GM12878 (cell line): ENCODE measurements at regions not wholly inside any gene's neighbourhood (a gene's known extent, or its start where the extent isn't known, plus 50 kb on each side); places are given as distances from the start of the nearest gene placed in this dataset.

Experiments used
- ATAC-seq: fragments of 200-7000 bp; cut with Tn5 transposase; 3 replicates; pipeline ENCODE4 v1.9.1; 2020; ENCODE audit warnings: mild to moderate bottlenecking, moderate library complexity
- BruUV-seq: library from RNA; stranded (reverse); fragments of 400-500 nt; replicated peaks from 2 replicates; lab custom pipeline; 2021; lab: Mats Ljungman, UMichigan
- CTCF ChIA-PET: fragments of 300-600 bp; sonication (Branson Sonifier 250); formaldehyde crosslinking; extraction: SDS; loops from one replicate; lab custom pipeline; 2021; ENCODE audit warnings: inconsistent platforms; lab: Yijun Ruan, JAX
- POLR2A ChIA-PET: fragments of 350-600 bp; formaldehyde crosslinking; extraction: SDS; loops from one replicate; lab custom pipeline; 2021; ENCODE audit warnings: inconsistent platforms; lab: Charles Lee
- RAD21 ChIA-PET: fragments of 300-600 bp; sonication (Branson Sonifier 250); formaldehyde crosslinking; loops from one replicate; lab custom pipeline; 2023; ENCODE audit warnings: antibody characterized with exemption; ENCODE audit not compliant: unreplicated experiment; lab: Charles Lee
- SMC1A ChIA-PET: fragments of 300-600 bp; sonication (Branson Sonifier 250); formaldehyde crosslinking; loops from one replicate; lab custom pipeline; 2023; ENCODE audit not compliant: unreplicated experiment, uncharacterized antibody; lab: Charles Lee
- DNase-seq: peaks from one replicate; pipeline ENCODE4 v3.0.0-alpha.2; 2011; ENCODE audit warnings: low read depth, low spot score
- FAIRE-seq: peaks from 3 replicates; lab custom pipeline; 2011; peaks lifted over from hg19 to GRCh38; lab: Jason Lieb, UNC
- H2AFZ ChIP-seq: 2 replicates; pipeline ENCODE4 v1.6.0; 2011; ENCODE audit warnings: low read depth, low read length, control low read depth; ENCODE audit not compliant: control insufficient read depth
- H3K27ac ChIP-seq: 2 replicates; pipeline ENCODE4 v1.5.1; 2011; ENCODE audit warnings: control low read depth; ENCODE audit not compliant: control insufficient read depth, insufficient read depth
- H3K27me3 ChIP-seq, 2 experiments: replicated peaks in 1 of 2; 2 replicates each; pipeline versions ENCODE4 v1.6.0 to v1.6.1; 2011; ENCODE audit warnings: low read length in 1 of 2; ENCODE audit not compliant: control insufficient read depth in 2 of 2, insufficient read depth in 2 of 2
- H3K36me3 ChIP-seq, 2 experiments: 2 replicates each; pipeline ENCODE4 v1.5.1; 2011; ENCODE audit warnings: low read length in 1 of 2; ENCODE audit not compliant: control insufficient read depth in 2 of 2, insufficient read depth in 2 of 2
- H3K4me1 ChIP-seq: 2 replicates; pipeline ENCODE4 v1.6.1; 2011; ENCODE audit warnings: mild to moderate bottlenecking, low read length, moderate library complexity, mixed read lengths; ENCODE audit not compliant: control insufficient read depth, insufficient read depth
- H3K4me2 ChIP-seq: 2 replicates; pipeline ENCODE4 v1.6.0; 2011; ENCODE audit warnings: control low read depth; ENCODE audit not compliant: control insufficient read depth, insufficient read depth
- H3K4me3 ChIP-seq: fragments of 200-600 bp; sonication (generic); 2 replicates; pipeline ENCODE4 v1.5.1; 2016
- H3K79me2 ChIP-seq: 2 replicates; pipeline ENCODE4 v1.6.0; 2011; ENCODE audit warnings: low read length; ENCODE audit not compliant: control insufficient read depth, insufficient read depth
- H3K9ac ChIP-seq: 2 replicates; pipeline ENCODE4 v1.8.0; 2011; ENCODE audit warnings: low read length, control low read depth, mixed read lengths; ENCODE audit not compliant: control insufficient read depth, insufficient read depth
- H3K9me3 ChIP-seq: replicated peaks from 3 replicates; pipeline ENCODE4 v1.5.1; 2011; ENCODE audit warnings: mild to moderate bottlenecking, low read length; ENCODE audit not compliant: control insufficient read depth, insufficient read depth
- H4K20me1 ChIP-seq: 2 replicates; pipeline ENCODE4 v1.6.0; 2011; ENCODE audit not compliant: control insufficient read depth, insufficient read depth
- ASH2L ChIP-seq: fragments of 300-600, 200-600 bp; sonication (generic); IDR thresholded peaks from 2 replicates; pipeline ENCODE4 v1.6.1; 2017; ENCODE audit warnings: low read depth, mild to moderate bottlenecking, borderline replicate concordance
- HCFC1 ChIP-seq: fragments of 150-350 bp; IDR thresholded peaks from 2 replicates; pipeline ENCODE4 v1.6.1; 2014; ENCODE audit warnings: low read length
- MLLT1 ChIP-seq: fragments of 450-650 bp; IDR thresholded peaks from 2 replicates; pipeline ENCODE4 v1.6.1; 2016; ENCODE audit warnings: mild to moderate bottlenecking
- MTA2 ChIP-seq: fragments of 450-650 bp; IDR thresholded peaks from 2 replicates; pipeline ENCODE4 v1.6.1; 2016; ENCODE audit warnings: low read depth, mild to moderate bottlenecking, moderate library complexity
- RB1 ChIP-seq: fragments of 450-650 bp; formaldehyde crosslinking; IDR thresholded peaks from 2 replicates; pipeline ENCODE4 v1.6.1; 2017; ENCODE audit warnings: mild to moderate bottlenecking, borderline replicate concordance
- SREBF1 ChIP-seq: IDR thresholded peaks from 2 replicates; pipeline ENCODE4 v1.6.1; 2012; ENCODE audit warnings: mild to moderate bottlenecking, low read length
- ZBTB40 ChIP-seq: fragments of 450-650 bp; IDR thresholded peaks from 2 replicates; pipeline ENCODE4 v1.6.1; 2016; ENCODE audit warnings: mild to moderate bottlenecking, moderate library complexity, borderline replicate concordance
- WGBS: methylation state at CpG from one replicate; pipeline ENCODE4 v1.1.6; 2016; ENCODE audit warnings: low lambda C conversion rate; ENCODE audit not compliant: insufficient replicate concordance, insufficient coverage; ENCODE audit errors: missing lambda C conversion rate; 5-methylcytosine and 5-hydroxymethylcytosine counted together
- in situ Hi-C: fragments of 300-500 bp; cut with MboI; formaldehyde crosslinking; loops from 9 replicates; pipeline ENCODE4 v1.14.3; 2018; ENCODE audit warnings: mixed read lengths
- intact Hi-C: fragments of 100-400 bp; cut with micrococcal nuclease; formaldehyde crosslinking; loops from one replicate; pipeline ENCODE4 v1.14.2; 2022; ENCODE audit not compliant: unreplicated experiment

DNA sequence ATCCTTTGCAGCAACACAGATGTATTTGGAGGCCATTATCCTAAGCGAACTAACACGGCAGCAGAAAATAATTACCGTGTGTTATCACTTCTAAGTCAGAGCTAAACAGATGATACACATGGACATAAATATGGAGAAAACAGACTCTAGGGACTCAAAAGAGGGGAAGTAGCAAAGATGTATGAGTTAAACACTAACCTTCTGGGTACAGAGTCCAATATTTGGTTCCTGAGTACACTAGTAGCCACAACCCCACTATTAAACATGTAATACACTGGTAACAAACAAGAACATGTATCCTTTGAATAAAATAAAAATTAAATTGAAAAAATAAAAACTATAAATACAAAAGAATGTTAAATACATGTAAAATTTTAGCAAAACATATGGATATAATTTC lies 118.0 kb upstream of the SLITRK5 start:
- Histone ChIP-seq H3K9me3 (no peaks in the 10 kb centered on the region), H3K27ac (no peak overlapping the region), H2AFZ (no peak overlapping the region), H3K79me2 (no peaks in the 10 kb centered on the region), H3K9ac (no peak overlapping the region), H3K4me2 (no peak overlapping the region), H3K4me1 (no peaks in the 10 kb centered on the region), H3K27me3 (no peaks in the 10 kb centered on the region), H3K4me3 (no peak overlapping the region), H3K36me3 (no peaks in the 10 kb centered on the region), H4K20me1 (no peaks in the 10 kb centered on the region)
- SMC1A ChIA-PET: interaction anchor here (1.5 to 6.9 kb wide), 3 partner anchors 9 to 29 kb away, joined by 3 to 62 read pairs (median 4); no protein-coding TSS in a partner anchor
- ATAC-seq (peak; percentile 71), DNase-seq (no peak), FAIRE-seq (no peak)
- TF ChIP-seq MLLT1: 0 out of 2 replicates have a peak, but pooled peaks have one; percentile 47
- no peak for TF ChIP-seq RB1
- TF ChIP-seq SREBF1: no peak
- TF ChIP-seq ASH2L: no peak
- TF ChIP-seq ZBTB40: no peak
- TF ChIP-seq HCFC1: no peak
- TF ChIP-seq MTA2: peak; percentile 12; the same call in 1 of the 2 replicates
- 72% methylated on average over 3 of the region's 3 CpGs for WGBS
- no TSS peak for BruUV-seq
- RAD21 ChIA-PET: interaction anchor here (6.0 kb wide), 1 partner anchor 17 kb away, joined by 34 read pairs; no protein-coding TSS in a partner anchor
- POLR2A ChIA-PET: interaction anchor here (1.1 kb wide), 1 partner anchor 16 kb away, joined by 5 read pairs; no protein-coding TSS in a partner anchor
- in situ Hi-C loops: no loop called here
- CTCF ChIA-PET: no interaction called here
- intact Hi-C loops: no loop called here
